Activated CD4-positive, alpha-beta T cell treated with anti-CD3 and anti-CD28 coated beads for 4 hours (primary cell): ENCODE measurements at regions not wholly inside any gene's neighbourhood (a gene's known extent, or its start where the extent isn't known, plus 50 kb on each side); places are given as distances from the start of the nearest gene placed in this dataset.

Experiments
- DNase-seq, 2 donors: peaks; one replicate each; pipeline ENCODE4 v3.0.0-alpha.2; 2020

DNA sequence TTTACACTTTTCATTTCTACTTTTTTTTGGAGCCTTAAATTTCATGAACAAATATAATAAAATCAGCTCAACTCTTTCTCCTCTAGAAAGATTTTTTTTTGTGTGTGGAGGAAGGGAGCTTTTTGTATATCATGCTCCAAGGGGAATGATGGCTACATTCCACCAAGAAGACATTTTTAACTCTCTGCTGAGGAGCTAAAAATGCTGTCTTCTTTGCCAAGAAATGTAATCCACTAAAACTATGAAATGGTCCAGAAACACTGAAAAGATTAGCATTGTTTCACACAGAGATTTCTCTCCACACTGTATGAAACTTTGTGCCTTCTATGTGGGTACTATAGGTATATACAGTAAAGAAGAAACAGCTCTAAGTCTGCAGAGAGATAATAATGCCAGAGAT lies 74.1 kb upstream of the ANK3 start:
- no peak for DNase-seq

DNA sequence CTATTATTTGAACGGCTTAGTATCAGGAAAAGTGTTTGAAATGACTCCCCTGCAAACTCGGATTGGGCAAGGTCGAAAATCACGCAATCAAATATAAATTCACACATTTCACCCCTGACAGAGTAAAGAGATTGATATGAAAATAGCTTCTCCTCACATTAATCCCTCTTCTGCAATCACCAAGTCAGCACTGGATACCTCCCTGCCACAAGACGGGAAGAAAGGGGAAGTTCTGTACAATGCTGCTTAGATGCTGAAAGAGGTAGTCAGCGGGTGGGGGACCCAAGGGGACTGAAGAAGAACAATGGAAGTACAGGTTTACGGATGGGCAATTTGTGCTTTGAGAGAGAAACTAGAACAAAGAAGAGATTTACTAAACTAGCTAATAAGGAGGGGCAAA lies 72.0 kb upstream of the ANK3 start:
- DNase-seq, result no peak

DNA sequence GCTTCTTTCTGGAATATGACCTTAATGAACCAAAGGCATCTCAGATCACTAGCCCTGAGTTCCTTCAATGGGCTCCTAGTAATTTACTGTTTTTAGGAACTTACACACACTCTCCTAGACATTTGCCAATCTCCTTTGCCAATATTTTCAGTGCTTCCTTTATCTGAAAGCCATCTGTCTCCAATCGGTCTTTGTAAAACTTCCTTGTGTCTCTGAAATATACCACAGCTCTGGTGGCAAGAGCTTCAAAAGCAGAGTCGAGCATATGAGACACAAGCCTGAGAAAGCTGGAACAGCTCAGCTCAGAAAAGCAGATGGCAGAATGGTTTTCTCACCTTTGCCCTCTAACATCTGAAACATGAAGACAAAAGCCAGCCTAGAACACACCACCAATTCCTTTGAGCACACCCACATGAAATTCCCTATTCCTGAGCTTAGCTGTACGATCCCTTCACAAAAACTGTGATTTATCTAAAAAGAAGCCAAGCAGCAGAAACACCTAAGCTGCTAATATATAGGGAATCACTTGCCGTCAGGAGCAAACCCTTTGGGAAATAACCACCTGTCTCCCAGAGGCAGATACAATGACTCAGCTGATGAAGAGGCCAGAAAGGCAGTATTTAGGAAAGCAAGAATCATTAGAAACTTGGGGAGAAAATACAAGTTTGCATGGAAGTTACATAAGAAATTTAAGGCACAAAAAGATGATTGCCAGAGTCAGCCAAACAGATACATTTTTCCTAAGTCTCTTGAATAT lies 70.2 kb upstream of the ANK3 start:
- no peak for DNase-seq

DNA sequence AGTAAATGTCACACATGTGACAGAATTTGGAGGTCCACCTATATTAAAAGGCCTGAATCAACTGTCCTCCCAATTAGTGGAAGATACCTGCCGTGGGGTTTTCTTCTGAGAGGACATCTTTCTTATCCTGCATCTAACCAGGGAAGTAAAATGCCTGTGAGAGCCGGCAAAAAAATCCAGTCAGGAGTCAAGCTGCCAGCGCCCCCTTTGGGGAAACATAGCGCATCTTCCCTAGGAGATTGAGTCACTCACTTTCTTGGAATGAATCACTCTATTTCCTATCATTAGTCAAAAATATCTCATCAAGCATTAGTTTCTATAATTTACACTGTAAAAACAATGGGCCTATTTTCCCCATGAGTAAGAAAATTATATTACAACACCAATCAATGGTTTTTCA lies 66.4 kb upstream of the ANK3 start:
- DNase-seq, result no peak

DNA sequence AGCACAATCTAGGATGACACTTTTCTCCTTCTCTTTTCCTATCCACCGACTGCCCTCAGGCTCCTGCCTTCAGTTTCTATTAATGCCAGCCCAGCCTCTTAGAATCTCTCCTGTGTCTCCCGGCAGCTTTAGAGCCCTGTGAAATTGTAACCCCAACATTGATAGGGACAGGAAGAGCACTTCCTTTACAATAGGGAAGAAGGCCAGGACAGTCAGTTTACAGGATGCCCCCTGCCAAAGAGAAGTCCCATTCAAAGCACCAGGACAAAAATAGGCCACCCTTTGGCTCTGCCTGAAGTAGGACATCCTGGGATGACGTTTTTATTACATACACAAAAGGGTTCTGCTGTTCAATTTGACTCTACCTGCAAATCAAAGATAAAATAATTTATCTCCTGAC lies 64.7 kb upstream of the ANK3 start:
- DNase-seq, result no peak

DNA sequence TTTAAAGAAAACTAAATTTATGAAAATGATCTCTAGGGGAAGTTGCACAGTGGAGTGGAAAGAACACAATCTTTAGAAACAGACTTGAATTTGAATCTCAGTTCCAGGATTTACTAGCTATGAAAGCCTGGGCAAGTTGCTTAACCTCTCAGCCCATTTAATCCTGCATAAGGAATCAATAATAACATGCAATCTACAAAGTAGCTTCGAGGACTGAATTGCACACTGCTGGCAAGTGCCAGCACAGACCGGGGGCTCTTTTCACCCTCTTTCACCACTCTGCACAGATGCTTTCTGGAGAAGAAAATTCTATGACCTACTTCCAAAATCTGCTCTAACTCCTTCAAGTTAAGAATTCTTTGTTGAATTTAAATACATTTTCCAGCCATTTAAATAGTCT lies 63.4 kb upstream of the ANK3 start:
- no peak for DNase-seq

DNA sequence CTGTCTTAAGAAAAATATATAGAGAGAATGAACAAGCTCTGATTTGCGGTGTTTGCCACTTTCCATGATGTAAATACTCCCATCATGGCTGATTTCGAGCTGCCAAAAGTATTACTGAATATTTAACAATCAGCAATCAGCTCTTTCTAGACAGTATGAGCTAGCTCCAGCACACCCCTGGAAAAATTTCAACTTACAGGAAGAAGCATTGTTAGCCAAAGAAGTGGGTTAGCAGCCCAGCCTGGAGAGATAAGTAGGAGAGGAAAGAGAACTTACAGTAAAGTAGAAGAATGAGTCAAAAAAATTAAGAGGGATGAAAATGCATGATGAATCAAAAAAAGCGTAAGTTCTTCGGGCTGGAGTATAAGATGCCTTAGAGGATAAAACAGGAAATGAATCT lies 60.6 kb upstream of the ANK3 start:
- DNase-seq, result no peak

DNA sequence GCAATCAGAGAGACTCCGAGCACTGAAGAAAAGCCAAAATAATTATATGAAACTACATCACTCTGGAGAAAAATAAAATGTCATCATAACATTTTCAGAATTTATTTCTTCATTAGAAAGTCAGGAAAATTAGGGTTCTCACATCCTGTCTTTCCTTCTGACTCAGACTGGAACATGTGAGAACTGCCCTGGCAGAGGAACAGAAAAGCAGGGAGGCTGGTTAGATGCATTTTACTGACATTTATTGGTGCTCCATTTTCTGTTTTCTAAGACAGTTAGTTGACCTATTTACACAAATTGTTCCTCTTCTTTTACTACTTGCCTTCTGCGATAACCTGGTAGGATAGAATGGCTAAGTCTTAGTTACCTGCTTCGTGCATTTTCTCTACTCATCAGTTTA lies 58.6 kb upstream of the ANK3 start:
- DNase-seq, result no peak

DNA sequence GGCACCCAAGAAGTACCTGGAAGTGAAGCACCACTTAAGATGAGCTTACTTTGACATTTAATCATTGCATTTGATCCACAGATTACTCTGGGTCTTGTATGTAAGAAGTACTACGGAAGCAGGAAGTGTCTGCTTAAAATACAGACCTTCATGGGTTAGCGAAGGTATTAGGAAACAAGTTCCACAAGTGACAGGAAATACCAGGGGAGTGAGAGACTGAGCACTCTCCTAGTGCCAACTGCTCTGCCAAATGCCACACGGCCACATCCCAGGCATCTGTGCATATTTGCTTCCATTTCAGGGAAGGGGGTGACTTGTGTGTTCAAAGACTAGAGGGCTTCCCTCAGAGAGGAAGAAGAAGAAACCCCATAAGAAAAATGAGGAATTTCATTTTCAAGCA lies 57.2 kb upstream of the ANK3 start:
- DNase-seq, result no peak

DNA sequence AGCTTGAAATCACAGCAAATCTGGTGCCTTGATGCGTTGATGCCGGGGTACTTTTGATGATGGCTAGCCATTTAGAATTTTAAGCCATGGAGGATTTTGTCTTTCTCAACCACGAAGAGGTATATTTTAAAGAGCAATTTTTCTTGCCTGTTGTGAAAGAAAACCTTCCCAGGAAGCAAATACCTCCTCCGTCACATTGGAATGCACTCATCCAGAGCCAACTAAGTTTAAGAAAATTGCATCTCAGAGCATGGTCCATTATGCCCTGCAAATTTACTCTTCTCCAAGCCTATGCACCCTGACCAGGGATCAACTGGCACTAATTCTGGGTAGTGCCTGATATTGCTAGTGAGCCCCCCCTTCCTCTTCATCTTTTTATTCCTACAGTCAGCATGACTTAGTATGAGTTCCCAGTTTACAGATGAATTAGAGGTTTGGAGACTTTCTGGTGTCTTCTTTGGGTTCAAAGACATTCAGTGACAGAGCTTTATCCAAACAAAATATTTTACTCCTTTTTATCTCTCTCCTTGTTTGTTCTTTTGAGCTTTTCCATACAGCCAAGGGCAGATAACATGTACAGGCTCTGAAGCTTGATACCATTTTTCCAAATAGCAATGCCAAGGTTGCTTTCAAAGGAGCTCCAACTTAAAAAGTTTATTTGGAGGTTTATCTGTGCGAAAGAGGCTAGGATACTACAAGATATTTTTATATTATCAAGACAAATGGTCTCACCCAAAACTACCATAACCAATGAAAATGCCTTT lies 56.6 kb upstream of the ANK3 start:
- DNase-seq, result no peak

DNA sequence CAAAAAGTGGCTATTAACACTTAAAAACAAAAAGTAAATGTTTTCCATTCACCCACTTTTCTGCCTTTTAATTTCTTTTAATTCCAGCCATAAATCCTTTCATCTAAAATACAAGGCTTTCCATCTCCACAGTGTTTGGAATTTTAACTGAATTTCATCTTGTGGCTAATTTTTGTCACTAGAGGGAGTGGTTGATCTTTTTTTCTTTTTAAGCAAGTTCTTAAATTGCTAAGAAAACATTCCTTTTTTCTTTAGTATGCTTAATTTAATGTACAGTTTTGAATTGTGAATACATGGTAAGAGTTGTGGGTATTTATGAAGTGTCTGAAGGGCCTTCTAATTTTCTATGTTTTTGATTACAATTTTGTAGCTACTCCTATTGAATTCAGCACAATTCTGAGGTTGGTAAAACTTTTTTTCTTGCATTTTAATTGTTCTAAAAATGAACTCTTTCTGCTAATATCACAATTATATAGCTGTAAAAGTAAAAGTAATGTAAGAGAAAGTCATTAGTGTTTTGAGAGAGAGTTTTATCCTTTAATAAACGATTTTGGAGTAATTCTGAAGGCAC lies 54.9 kb upstream of the ANK3 start:
- no peak for DNase-seq

DNA sequence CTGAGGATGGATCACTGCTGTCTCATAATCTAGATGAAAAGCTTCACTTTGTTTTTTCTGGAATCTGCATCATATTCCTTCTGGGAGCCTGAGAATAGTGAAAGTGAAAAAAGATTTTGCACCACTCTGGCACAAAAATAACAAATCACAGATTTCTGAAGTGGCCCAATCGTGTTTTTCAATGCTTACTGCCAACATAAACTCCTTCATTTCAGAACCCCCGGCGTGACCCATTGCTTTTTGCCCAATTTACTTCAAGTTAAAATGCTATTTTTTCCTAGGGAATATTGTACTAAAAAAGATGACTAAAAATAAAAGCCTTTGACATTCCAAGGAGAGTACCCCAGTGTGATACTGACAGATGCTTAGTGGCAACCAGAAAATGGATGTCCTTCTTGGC lies 53.7 kb upstream of the ANK3 start:
- DNase-seq, result no peak

DNA sequence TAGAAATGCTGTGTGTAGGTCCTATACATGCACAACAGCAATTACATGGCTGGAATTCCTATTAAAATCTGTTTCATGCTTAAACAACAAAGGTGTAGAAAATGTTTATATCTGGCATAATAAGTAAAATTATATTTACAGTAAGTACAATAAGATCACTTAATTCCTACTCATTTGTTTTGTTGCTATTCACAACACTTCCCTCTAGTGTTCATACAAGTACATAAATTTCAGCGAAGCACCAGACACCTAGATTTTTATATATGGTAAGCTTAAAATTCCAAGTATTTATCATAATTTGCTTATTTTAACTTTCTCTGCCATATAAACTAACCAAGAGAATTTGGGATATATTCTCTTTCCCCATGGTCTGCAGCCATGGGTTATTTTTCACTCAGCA lies 51.8 kb upstream of the ANK3 start:
- DNase-seq, result no peak

DNA sequence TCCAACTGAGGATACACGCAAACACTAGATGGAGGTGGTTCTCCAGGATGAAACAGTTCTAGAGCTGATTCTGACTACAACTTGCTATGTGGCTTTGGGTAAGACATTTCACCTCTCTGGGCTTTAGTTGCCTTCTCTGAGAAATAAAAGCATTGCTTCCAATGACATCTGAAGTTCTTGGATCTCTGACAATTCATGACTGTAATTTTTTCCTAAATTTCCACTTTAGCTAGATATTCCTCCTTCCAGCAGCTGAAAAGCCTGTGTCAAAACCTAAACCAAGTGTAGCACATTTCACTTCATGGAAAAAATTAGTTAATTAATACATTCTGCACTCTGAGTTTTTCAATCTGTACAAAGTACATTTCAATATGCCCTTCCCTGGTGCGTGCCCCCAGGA lies 50.0 kb upstream of the ANK3 start:
- DNase-seq, result no peak
